CD14-positive monocyte (primary cell): ENCODE measurements at regions not wholly inside any gene's neighbourhood (a gene's known extent, or its start where the extent isn't known, plus 50 kb on each side); places are given as distances from the start of the nearest gene placed in this dataset.

Experiments
- DNase-seq, 3 donors: peaks; one replicate each; pipeline ENCODE4 v3.0.0-alpha.2; 2011 to 2022
- H2AFZ ChIP-seq: 2 replicates; pipeline ENCODE4 v1.6.0; 2012; ENCODE audit warnings: mild to moderate bottlenecking, low read depth, low read length, inconsistent platforms; ENCODE audit not compliant: insufficient read depth, poor library complexity, severe bottlenecking
- H3K27ac ChIP-seq, 2 donors: 1 replicate in 1 of 2; 2 replicates in 1 of 2; pipeline ENCODE4 v1.5.1; 2012 to 2013; ENCODE audit warnings: low read length in 2 of 2, control low read depth in 1 of 2, inconsistent platforms in 1 of 2, low read depth in 1 of 2, mild to moderate bottlenecking in 1 of 2
- H3K27me3 ChIP-seq, 2 donors: one replicate each; pipeline versions ENCODE4 v1.6.0 to v1.6.1; 2011 to 2013; ENCODE audit warnings: low read length in 2 of 2; ENCODE audit not compliant: control insufficient read depth in 2 of 2, insufficient read depth in 2 of 2
- H3K36me3 ChIP-seq, 2 donors: replicated peaks in 1 of 2; 1 replicate in 1 of 2; 2 replicates in 1 of 2; pipeline versions ENCODE4 v1.5.1 to v1.6.1; 2012 to 2013; ENCODE audit warnings: low read length in 2 of 2, control low read depth in 1 of 2, inconsistent platforms in 1 of 2, mild to moderate bottlenecking in 1 of 2; ENCODE audit not compliant: insufficient read depth in 2 of 2, control insufficient read depth in 1 of 2
- H3K4me1 ChIP-seq, 2 donors: 1 replicate in 1 of 2; 2 replicates in 1 of 2; pipeline versions ENCODE4 v1.5.1 to v1.6.1; 2012 to 2013; ENCODE audit warnings: low read length in 2 of 2, control low read depth in 1 of 2, inconsistent platforms in 1 of 2, mild to moderate bottlenecking in 1 of 2, moderate library complexity in 1 of 2; ENCODE audit not compliant: insufficient read depth in 2 of 2, control insufficient read depth in 1 of 2
- H3K4me2 ChIP-seq: replicated peaks from 2 replicates; pipeline ENCODE3; 2012; ENCODE audit warnings: low read length, moderate library complexity, mild to moderate bottlenecking; ENCODE audit not compliant: poor library complexity, severe bottlenecking; ENCODE audit errors: extremely low read depth
- H3K4me3 ChIP-seq, 3 experiments: fragments of 200-600 bp in 1 of 3; sonication (generic) in 1 of 3; replicated peaks in 1 of 3; 1 replicate in 2 of 3; 2 replicates in 1 of 3; pipeline ENCODE4 v1.5.1; 2011 to 2013; ENCODE audit warnings: low read length in 3 of 3, mild to moderate bottlenecking in 3 of 3, control low read depth in 2 of 3, low read depth in 2 of 3, inconsistent platforms in 1 of 3, moderate library complexity in 1 of 3
- H3K79me2 ChIP-seq: 2 replicates; pipeline ENCODE4 v1.6.0; 2012; ENCODE audit warnings: mild to moderate bottlenecking, control low read depth, inconsistent platforms, low read length, moderate library complexity; ENCODE audit not compliant: insufficient read depth
- H3K9ac ChIP-seq: 2 replicates; pipeline ENCODE4 v1.6.0; 2017; ENCODE audit warnings: low read length, mild to moderate bottlenecking; ENCODE audit not compliant: insufficient read depth, poor library complexity, severe bottlenecking
- H3K9me3 ChIP-seq, 2 donors: replicated peaks in 1 of 2; 1 replicate in 1 of 2; 2 replicates in 1 of 2; pipeline versions ENCODE4 v1.5.1 to v1.6.1; 2012 to 2013; ENCODE audit warnings: low read length in 2 of 2, control low read depth in 1 of 2; ENCODE audit not compliant: control insufficient read depth in 1 of 2, insufficient read depth in 1 of 2
- H4K20me1 ChIP-seq: 2 replicates; pipeline ENCODE4 v1.6.0; 2012; ENCODE audit warnings: mild to moderate bottlenecking, low read length, control low read depth, moderate library complexity; ENCODE audit not compliant: insufficient read depth
- H3K27ac Mint-ChIP-seq, 7 donors: one replicate each; pipeline ENCODE4 v1.8.0; 2020; ENCODE audit warnings: mild to moderate bottlenecking in 7 of 7, mixed read lengths in 7 of 7, moderate library complexity in 6 of 7, inconsistent platforms in 2 of 7
- H3K27me3 Mint-ChIP-seq, 3 donors: one replicate each; pipeline ENCODE4 v1.8.0; 2021 to 2022; ENCODE audit warnings: low read depth in 3 of 3, mild to moderate bottlenecking in 3 of 3, mixed read lengths in 3 of 3, moderate library complexity in 3 of 3, inconsistent platforms in 1 of 3
- H3K36me3 Mint-ChIP-seq, 2 donors: one replicate each; pipeline ENCODE4 v1.8.0; 2020; ENCODE audit warnings: mixed read lengths in 2 of 2, inconsistent platforms in 1 of 2, mild to moderate bottlenecking in 1 of 2
- H3K4me1 Mint-ChIP-seq: one replicate; pipeline ENCODE4 v1.8.0; 2020; ENCODE audit warnings: mild to moderate bottlenecking, mixed read lengths
- H3K4me3 Mint-ChIP-seq, 2 donors: one replicate each; pipeline ENCODE4 v1.8.0; 2020; ENCODE audit warnings: mild to moderate bottlenecking in 2 of 2, mixed read lengths in 2 of 2, moderate library complexity in 1 of 2
- H3K9me3 Mint-ChIP-seq, 7 donors: one replicate each; pipeline ENCODE4 v1.8.0; 2020 to 2022; ENCODE audit warnings: mixed read lengths in 7 of 7, mild to moderate bottlenecking in 6 of 7, moderate library complexity in 6 of 7, inconsistent platforms in 2 of 7
- WGBS: methylation state at CpG from one replicate; pipeline ENCODE4 v1.1.5; 2013; ENCODE audit warnings: missing lambda C conversion rate; ENCODE audit not compliant: insufficient coverage; 5-methylcytosine and 5-hydroxymethylcytosine counted together
- intact Hi-C, 2 donors: fragments of 100-400 bp; cut with micrococcal nuclease; formaldehyde crosslinking; loops; one replicate each; pipeline versions ENCODE4 v1.15.0 to v1.15.1; 2023
- TF ChIP-seq, protein P1 (sequence below): fragments of 200-600 bp; IDR thresholded peaks from one replicate; pipeline ENCODE4 v1.8.0; 2022; ENCODE audit warnings: antibody characterized with exemption, mild to moderate bottlenecking

DNA sequence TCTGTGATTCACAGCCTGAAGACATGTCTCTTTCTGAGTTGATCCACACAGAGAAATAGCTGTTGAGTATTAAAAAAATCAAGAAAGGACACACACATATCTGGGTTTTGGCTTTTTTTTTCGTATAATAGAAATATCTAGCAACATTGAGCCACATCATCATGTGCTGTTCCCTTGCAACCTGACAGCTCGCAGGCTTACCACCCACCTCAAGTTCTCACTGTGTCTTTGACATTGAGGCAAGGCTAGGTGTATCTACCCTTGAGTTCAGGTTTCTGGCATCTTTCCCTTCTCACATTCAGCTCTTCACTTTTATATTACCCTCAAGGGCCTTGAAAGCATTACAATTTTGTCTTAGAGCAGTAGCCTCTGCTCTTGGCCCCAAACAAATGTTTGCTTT is 490.3 kb upstream of the KIRREL3 start:
- H3K4me3 ChIP-seq, result no peak overlapping the region
- no peak overlapping the region for H3K27ac Mint-ChIP-seq
- peaks cover 0 to 5% (median 0%) of the 10 kb centered on the region in 3 donors for H3K27me3 Mint-ChIP-seq
- H3K9me3 ChIP-seq, result peaks cover 10 to 12% of the 10 kb centered on the region in 2 donors
- no peak overlapping the region for H3K4me3 Mint-ChIP-seq
- H3K4me2 ChIP-seq, result no peak overlapping the region
- no peak overlapping the region for H2AFZ ChIP-seq
- no peak overlapping the region for H3K9ac ChIP-seq
- no peaks in the 10 kb centered on the region for H3K36me3 Mint-ChIP-seq
- no peak for DNase-seq
- no peaks in the 10 kb centered on the region for H3K27me3 ChIP-seq
- peaks cover 3 to 25% (median 14%) of the 10 kb centered on the region in 7 donors for H3K9me3 Mint-ChIP-seq
- H3K36me3 ChIP-seq, result no peaks in the 10 kb centered on the region
- H4K20me1 ChIP-seq, result no peaks in the 10 kb centered on the region
- no peak overlapping the region for H3K27ac ChIP-seq
- no peaks in the 10 kb centered on the region for H3K4me1 Mint-ChIP-seq
- 86% methylated on average over 1 of the region's 2 CpGs for WGBS
- TF ChIP-seq, protein P1, sequence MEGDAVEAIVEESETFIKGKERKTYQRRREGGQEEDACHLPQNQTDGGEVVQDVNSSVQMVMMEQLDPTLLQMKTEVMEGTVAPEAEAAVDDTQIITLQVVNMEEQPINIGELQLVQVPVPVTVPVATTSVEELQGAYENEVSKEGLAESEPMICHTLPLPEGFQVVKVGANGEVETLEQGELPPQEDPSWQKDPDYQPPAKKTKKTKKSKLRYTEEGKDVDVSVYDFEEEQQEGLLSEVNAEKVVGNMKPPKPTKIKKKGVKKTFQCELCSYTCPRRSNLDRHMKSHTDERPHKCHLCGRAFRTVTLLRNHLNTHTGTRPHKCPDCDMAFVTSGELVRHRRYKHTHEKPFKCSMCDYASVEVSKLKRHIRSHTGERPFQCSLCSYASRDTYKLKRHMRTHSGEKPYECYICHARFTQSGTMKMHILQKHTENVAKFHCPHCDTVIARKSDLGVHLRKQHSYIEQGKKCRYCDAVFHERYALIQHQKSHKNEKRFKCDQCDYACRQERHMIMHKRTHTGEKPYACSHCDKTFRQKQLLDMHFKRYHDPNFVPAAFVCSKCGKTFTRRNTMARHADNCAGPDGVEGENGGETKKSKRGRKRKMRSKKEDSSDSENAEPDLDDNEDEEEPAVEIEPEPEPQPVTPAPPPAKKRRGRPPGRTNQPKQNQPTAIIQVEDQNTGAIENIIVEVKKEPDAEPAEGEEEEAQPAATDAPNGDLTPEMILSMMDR, result no peak
- intact Hi-C loops, result no loop called here
- H3K79me2 ChIP-seq, result no peaks in the 10 kb centered on the region
- no peaks in the 10 kb centered on the region for H3K4me1 ChIP-seq

DNA sequence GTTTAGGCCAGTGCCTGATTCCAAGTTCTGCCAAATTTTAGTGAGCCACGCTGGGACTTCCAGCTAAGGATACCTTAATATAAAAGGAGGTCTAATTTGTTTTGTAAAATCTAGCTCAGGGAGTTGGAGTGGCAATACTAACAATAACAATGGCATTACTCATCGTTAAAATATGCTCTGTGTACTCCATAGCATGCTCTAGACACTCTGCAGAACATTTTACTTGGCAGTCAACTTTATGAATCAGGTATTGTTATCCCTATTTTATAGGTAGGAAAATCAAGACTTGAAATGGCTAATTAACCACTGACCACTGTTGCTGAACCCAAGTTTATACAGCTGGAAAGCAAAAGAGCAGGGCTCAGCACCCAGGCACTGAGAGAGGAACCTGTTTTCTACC is 485.0 kb upstream of the KIRREL3 start:
- intact Hi-C loops, result no loop called here

More for the DNA sequence above, 485.0 kb upstream of the KIRREL3 start:
- DNase-seq, result no peak
- no peak overlapping the region for H2AFZ ChIP-seq
- H3K36me3 ChIP-seq, result no peaks in the 10 kb centered on the region
- H3K36me3 Mint-ChIP-seq, result no peaks in the 10 kb centered on the region
- H4K20me1 ChIP-seq, result no peaks in the 10 kb centered on the region
- H3K27me3 ChIP-seq, result no peaks in the 10 kb centered on the region
- WGBS, result no CpG with 5 or more reads among the region's 2 CpGs
- H3K4me3 Mint-ChIP-seq, result no peak overlapping the region
- TF ChIP-seq, protein P1, result no peak
- no peak overlapping the region for H3K27ac Mint-ChIP-seq
- no peak overlapping the region for H3K27ac ChIP-seq
- H3K4me2 ChIP-seq, result no peak overlapping the region
- no peaks in the 10 kb centered on the region for H3K4me1 Mint-ChIP-seq
- H3K79me2 ChIP-seq, result no peaks in the 10 kb centered on the region
- no peak overlapping the region for H3K4me3 ChIP-seq
- no peaks in the 10 kb centered on the region for H3K4me1 ChIP-seq
- peaks cover 0 to 5% (median 1%) of the 10 kb centered on the region in 3 donors for H3K27me3 Mint-ChIP-seq
- H3K9me3 ChIP-seq, result peaks cover 0 to 8% of the 10 kb centered on the region in 2 donors
- H3K9me3 Mint-ChIP-seq, result peaks cover 0 to 12% (median 8%) of the 10 kb centered on the region in 7 donors
- H3K9ac ChIP-seq, result no peak overlapping the region
